HepG2 (cell line): ENCODE measurements at regions not wholly inside any gene's neighbourhood (a gene's known extent, or its start where the extent isn't known, plus 50 kb on each side); places are given as distances from the start of the nearest gene placed in this dataset.

Source experiments
- ARNT ChIP-seq: fragments of 450-650 bp; IDR thresholded peaks from 2 replicates; pipeline ENCODE4 v1.6.1; 2017
- EHMT2 ChIP-seq: fragments of 200-600 bp; sonication (generic); IDR thresholded peaks from 2 replicates; pipeline ENCODE4 v1.7.0; 2017; ENCODE audit warnings: antibody characterized with exemption, low read depth, low read length, borderline replicate concordance
- ELF3 ChIP-seq: IDR thresholded peaks from 2 replicates; pipeline ENCODE4 v1.6.1; 2016; ENCODE audit warnings: missing genetic modification reagents, missing compliant biosample characterization
- FOXA3 ChIP-seq: IDR thresholded peaks from 2 replicates; pipeline ENCODE4 v1.6.1; 2016; ENCODE audit warnings: missing genetic modification reagents, missing compliant biosample characterization
- FUBP1 ChIP-seq: sonication (generic); formaldehyde crosslinking; IDR thresholded peaks from 2 replicates; pipeline ENCODE4 v1.5.1; 2020; ENCODE audit warnings: missing genetic modification reagents, mild to moderate bottlenecking, borderline replicate concordance
- HNF4A ChIP-seq: sonication (generic); formaldehyde crosslinking; IDR thresholded peaks from 2 replicates; pipeline ENCODE4 v1.4.0; 2020; ENCODE audit warnings: missing genetic modification reagents
- HNF4G ChIP-seq, 2 experiments: sonication (generic) in 1 of 2; formaldehyde crosslinking in 1 of 2; IDR thresholded peaks; 2 replicates each; pipeline versions ENCODE4 v1.4.0 to v1.6.1; 2011 to 2020; ENCODE audit warnings: borderline replicate concordance in 2 of 2, low read depth in 2 of 2, mild to moderate bottlenecking in 2 of 2, low read length in 1 of 2, missing genetic modification reagents in 1 of 2, moderate library complexity in 1 of 2
- NCOR1 ChIP-seq: fragments of 200-600 bp; sonication (generic); IDR thresholded peaks from 2 replicates; pipeline ENCODE4 v1.7.0; 2017; ENCODE audit warnings: antibody characterized with exemption, low read length, borderline replicate concordance
- NFIC ChIP-seq: IDR thresholded peaks from 2 replicates; pipeline ENCODE4 v1.6.1; 2012; ENCODE audit warnings: mild to moderate bottlenecking, low read length, inconsistent platforms
- NFKBIZ ChIP-seq: IDR thresholded peaks from 2 replicates; pipeline ENCODE4 v1.6.1; 2018; ENCODE audit warnings: missing genetic modification reagents, missing compliant biosample characterization
- POGZ ChIP-seq: sonication (generic); formaldehyde crosslinking; IDR thresholded peaks from 2 replicates; pipeline ENCODE4 v1.4.0; 2020; ENCODE audit warnings: mild to moderate bottlenecking, missing genetic modification reagents
- TCF7 ChIP-seq: sonication (generic); IDR thresholded peaks from 2 replicates; pipeline ENCODE4 v1.6.1; 2016; ENCODE audit warnings: antibody characterized with exemption, low read depth
- ZEB1 ChIP-seq: IDR thresholded peaks from 2 replicates; pipeline ENCODE4 v1.6.1; 2012; ENCODE audit warnings: mild to moderate bottlenecking, low read depth, inconsistent platforms; ENCODE audit not compliant: insufficient replicate concordance
- TF ChIP-seq, protein P1 (sequence below): sonication (generic); formaldehyde crosslinking; IDR thresholded peaks from 2 replicates; pipeline ENCODE4 v1.4.0; 2020; ENCODE audit warnings: missing genetic modification reagents
- TF ChIP-seq, protein P2 (sequence below): sonication (generic); formaldehyde crosslinking; IDR thresholded peaks from 2 replicates; pipeline ENCODE4 v1.5.1; 2020; ENCODE audit warnings: mild to moderate bottlenecking, missing genetic modification reagents, borderline replicate concordance
- TF ChIP-seq, protein P3 (sequence below): sonication (generic); formaldehyde crosslinking; IDR thresholded peaks from 2 replicates; pipeline ENCODE4 v1.5.0; 2020; ENCODE audit warnings: missing genetic modification reagents
- TF ChIP-seq, protein P4 (sequence below): IDR thresholded peaks from 2 replicates; pipeline ENCODE4 v1.6.1; 2012; ENCODE audit warnings: low read depth, low read length, improper control_type of control experiment

- TF ChIP-seq, protein P1, sequence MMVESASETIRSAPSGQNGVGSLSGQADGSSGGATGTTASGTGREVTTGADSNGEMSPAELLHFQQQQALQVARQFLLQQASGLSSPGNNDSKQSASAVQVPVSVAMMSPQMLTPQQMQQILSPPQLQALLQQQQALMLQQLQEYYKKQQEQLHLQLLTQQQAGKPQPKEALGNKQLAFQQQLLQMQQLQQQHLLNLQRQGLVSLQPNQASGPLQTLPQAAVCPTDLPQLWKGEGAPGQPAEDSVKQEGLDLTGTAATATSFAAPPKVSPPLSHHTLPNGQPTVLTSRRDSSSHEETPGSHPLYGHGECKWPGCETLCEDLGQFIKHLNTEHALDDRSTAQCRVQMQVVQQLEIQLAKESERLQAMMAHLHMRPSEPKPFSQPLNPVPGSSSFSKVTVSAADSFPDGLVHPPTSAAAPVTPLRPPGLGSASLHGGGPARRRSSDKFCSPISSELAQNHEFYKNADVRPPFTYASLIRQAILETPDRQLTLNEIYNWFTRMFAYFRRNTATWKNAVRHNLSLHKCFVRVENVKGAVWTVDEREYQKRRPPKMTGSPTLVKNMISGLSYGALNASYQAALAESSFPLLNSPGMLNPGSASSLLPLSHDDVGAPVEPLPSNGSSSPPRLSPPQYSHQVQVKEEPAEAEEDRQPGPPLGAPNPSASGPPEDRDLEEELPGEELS (CRISPR knock-in tag): peak; percentile 57
- peak; percentile 84; the same call in 1 of the 2 replicates for TF ChIP-seq NFIC
- 0 out of 2 replicates have a peak, but pooled peaks have one; percentile 34 for TF ChIP-seq NFKBIZ (CRISPR knock-in tag)
- TF ChIP-seq FUBP1 (CRISPR knock-in tag): no peak
- peak; percentile 31; the same call in 1 of the 2 replicates for TF ChIP-seq EHMT2
- TF ChIP-seq, protein P2, sequence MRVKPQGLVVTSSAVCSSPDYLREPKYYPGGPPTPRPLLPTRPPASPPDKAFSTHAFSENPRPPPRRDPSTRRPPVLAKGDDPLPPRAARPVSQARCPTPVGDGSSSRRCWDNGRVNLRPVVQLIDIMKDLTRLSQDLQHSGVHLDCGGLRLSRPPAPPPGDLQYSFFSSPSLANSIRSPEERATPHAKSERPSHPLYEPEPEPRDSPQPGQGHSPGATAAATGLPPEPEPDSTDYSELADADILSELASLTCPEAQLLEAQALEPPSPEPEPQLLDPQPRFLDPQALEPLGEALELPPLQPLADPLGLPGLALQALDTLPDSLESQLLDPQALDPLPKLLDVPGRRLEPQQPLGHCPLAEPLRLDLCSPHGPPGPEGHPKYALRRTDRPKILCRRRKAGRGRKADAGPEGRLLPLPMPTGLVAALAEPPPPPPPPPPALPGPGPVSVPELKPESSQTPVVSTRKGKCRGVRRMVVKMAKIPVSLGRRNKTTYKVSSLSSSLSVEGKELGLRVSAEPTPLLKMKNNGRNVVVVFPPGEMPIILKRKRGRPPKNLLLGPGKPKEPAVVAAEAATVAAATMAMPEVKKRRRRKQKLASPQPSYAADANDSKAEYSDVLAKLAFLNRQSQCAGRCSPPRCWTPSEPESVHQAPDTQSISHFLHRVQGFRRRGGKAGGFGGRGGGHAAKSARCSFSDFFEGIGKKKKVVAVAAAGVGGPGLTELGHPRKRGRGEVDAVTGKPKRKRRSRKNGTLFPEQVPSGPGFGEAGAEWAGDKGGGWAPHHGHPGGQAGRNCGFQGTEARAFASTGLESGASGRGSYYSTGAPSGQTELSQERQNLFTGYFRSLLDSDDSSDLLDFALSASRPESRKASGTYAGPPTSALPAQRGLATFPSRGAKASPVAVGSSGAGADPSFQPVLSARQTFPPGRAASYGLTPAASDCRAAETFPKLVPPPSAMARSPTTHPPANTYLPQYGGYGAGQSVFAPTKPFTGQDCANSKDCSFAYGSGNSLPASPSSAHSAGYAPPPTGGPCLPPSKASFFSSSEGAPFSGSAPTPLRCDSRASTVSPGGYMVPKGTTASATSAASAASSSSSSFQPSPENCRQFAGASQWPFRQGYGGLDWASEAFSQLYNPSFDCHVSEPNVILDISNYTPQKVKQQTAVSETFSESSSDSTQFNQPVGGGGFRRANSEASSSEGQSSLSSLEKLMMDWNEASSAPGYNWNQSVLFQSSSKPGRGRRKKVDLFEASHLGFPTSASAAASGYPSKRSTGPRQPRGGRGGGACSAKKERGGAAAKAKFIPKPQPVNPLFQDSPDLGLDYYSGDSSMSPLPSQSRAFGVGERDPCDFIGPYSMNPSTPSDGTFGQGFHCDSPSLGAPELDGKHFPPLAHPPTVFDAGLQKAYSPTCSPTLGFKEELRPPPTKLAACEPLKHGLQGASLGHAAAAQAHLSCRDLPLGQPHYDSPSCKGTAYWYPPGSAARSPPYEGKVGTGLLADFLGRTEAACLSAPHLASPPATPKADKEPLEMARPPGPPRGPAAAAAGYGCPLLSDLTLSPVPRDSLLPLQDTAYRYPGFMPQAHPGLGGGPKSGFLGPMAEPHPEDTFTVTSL: peak; percentile 76; the same call in 1 of the 2 replicates
- TF ChIP-seq HNF4A (CRISPR knock-in tag): peak; percentile 80
- peak; percentile 32 for TF ChIP-seq ZEB1
- no peak for TF ChIP-seq ARNT
- TF ChIP-seq NCOR1: peak; percentile 25; the same call in 1 of the 2 replicates
- TF ChIP-seq, protein P3, sequence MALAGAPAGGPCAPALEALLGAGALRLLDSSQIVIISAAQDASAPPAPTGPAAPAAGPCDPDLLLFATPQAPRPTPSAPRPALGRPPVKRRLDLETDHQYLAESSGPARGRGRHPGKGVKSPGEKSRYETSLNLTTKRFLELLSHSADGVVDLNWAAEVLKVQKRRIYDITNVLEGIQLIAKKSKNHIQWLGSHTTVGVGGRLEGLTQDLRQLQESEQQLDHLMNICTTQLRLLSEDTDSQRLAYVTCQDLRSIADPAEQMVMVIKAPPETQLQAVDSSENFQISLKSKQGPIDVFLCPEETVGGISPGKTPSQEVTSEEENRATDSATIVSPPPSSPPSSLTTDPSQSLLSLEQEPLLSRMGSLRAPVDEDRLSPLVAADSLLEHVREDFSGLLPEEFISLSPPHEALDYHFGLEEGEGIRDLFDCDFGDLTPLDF (CRISPR knock-in tag): no peak
- TF ChIP-seq ELF3 (CRISPR knock-in tag): peak; percentile 71
- TF ChIP-seq FOXA3 (CRISPR knock-in tag): peak; percentile 96
- peak; percentile 51; the same call in 1 of the 2 replicates for TF ChIP-seq TCF7
- TF ChIP-seq, protein P4, sequence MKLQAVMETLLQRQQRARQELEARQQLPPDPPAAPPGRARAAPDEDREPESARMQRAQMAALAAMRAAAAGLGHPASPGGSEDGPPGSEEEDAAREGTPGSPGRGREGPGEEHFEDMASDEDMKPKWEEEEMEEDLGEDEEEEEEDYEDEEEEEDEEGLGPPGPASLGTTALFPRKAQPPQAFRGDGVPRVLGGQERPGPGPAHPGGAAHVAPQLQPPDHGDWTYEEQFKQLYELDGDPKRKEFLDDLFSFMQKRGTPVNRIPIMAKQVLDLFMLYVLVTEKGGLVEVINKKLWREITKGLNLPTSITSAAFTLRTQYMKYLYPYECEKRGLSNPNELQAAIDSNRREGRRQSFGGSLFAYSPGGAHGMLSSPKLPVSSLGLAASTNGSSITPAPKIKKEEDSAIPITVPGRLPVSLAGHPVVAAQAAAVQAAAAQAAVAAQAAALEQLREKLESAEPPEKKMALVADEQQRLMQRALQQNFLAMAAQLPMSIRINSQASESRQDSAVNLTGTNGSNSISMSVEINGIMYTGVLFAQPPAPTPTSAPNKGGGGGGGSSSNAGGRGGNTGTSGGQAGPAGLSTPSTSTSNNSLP: peak; percentile 86
- peak; percentile 52; the same call in 1 of the 2 replicates for TF ChIP-seq POGZ (CRISPR knock-in tag)
- peak; percentile 66; the same call in 1 of the 2 replicates for TF ChIP-seq HNF4G (IDR thresholded peaks at IDR 0.05; ENCODE audit: borderline replicate concordance, low read depth, low read length)
- TF ChIP-seq HNF4G (CRISPR knock-in tag; IDR thresholded peaks at IDR 0.05; ENCODE audit: borderline replicate concordance, low read depth): no peak
These were observed 270.7 kb downstream of the SEMA3D start (continued) for GRCh38 chr7:84916161-84916560.
